CD8-positive, alpha-beta memory T cell (primary cell): ENCODE measurements at regions not wholly inside any gene's neighbourhood (a gene's known extent, or its start where the extent isn't known, plus 50 kb on each side); places are given as distances from the start of the nearest gene placed in this dataset.

Experiments used
- CTCF ChIA-PET: fragments of 350-600 bp; sonication (Branson Sonifier 250); formaldehyde crosslinking; loops from one replicate; lab custom pipeline; 2021; ENCODE audit warnings: antibody characterized with exemption; lab: Charles Lee
- POLR2A ChIA-PET: fragments of 350-600 bp; sonication (Branson Sonifier 250); formaldehyde crosslinking; loops from one replicate; lab custom pipeline; 2021; ENCODE audit warnings: antibody characterized with exemption; lab: Charles Lee
- DNase-seq, 5 donors: peaks; one replicate each; pipeline versions ENCODE4 v3.0.0 to v3.0.0-alpha.2; 2020 to 2022; ENCODE audit warnings: mixed read lengths in 1 of 5
- H3K27ac ChIP-seq: one replicate; pipeline ENCODE4 v1.7.0; 2013; ENCODE audit warnings: low read depth, mild to moderate bottlenecking, low read length, moderate library complexity
- H3K27me3 ChIP-seq: 2 replicates; pipeline ENCODE4 v1.7.0; 2013; ENCODE audit warnings: low read length, mild to moderate bottlenecking; ENCODE audit not compliant: insufficient read depth, poor library complexity, severe bottlenecking
- H3K36me3 ChIP-seq: 2 replicates; pipeline ENCODE4 v1.7.0; 2013; ENCODE audit warnings: mild to moderate bottlenecking, low read length, moderate library complexity; ENCODE audit not compliant: insufficient read depth
- H3K4me1 ChIP-seq: 2 replicates; pipeline ENCODE4 v1.7.0; 2013; ENCODE audit warnings: mild to moderate bottlenecking, low read length, moderate library complexity; ENCODE audit not compliant: insufficient read depth
- H3K4me3 ChIP-seq: 2 replicates; pipeline ENCODE4 v1.7.0; 2013; ENCODE audit warnings: mild to moderate bottlenecking, low read length
- H3K9me3 ChIP-seq: 2 replicates; pipeline ENCODE4 v1.7.0; 2013; ENCODE audit warnings: mild to moderate bottlenecking, low read length
- H3K27ac Mint-ChIP-seq, 8 donors: one replicate each; pipeline ENCODE4 v1.8.0; 2020 to 2021; ENCODE audit warnings: mixed read lengths in 8 of 8, mild to moderate bottlenecking in 6 of 8, inconsistent platforms in 3 of 8, moderate library complexity in 3 of 8
- H3K27me3 Mint-ChIP-seq, 2 donors: one replicate each; pipeline ENCODE4 v1.8.0; 2020 to 2021; ENCODE audit warnings: mixed read lengths in 2 of 2, mild to moderate bottlenecking in 1 of 2, moderate library complexity in 1 of 2
- H3K36me3 Mint-ChIP-seq, 3 donors: one replicate each; pipeline ENCODE4 v1.8.0; 2020 to 2021; ENCODE audit warnings: mixed read lengths in 3 of 3, inconsistent platforms in 1 of 3, mild to moderate bottlenecking in 1 of 3
- H3K4me1 Mint-ChIP-seq, 3 donors: one replicate each; pipeline ENCODE4 v1.8.0; 2020 to 2021; ENCODE audit warnings: mixed read lengths in 3 of 3, inconsistent platforms in 1 of 3, mild to moderate bottlenecking in 1 of 3
- H3K4me3 Mint-ChIP-seq, 7 donors: one replicate each; pipeline ENCODE4 v1.8.0; 2020 to 2021; ENCODE audit warnings: mixed read lengths in 7 of 7, mild to moderate bottlenecking in 6 of 7, moderate library complexity in 4 of 7, inconsistent platforms in 2 of 7
- H3K9me3 Mint-ChIP-seq, 5 donors: one replicate each; pipeline ENCODE4 v1.8.0; 2020 to 2022; ENCODE audit warnings: mixed read lengths in 5 of 5, mild to moderate bottlenecking in 3 of 5, moderate library complexity in 2 of 5, inconsistent platforms in 1 of 5

GRCh38 chr10:121236621-121237020, 361.6 kb downstream of the FGFR2 start:
- Mint-ChIP-seq H3K27me3 (peaks cover 0 to 4% of the 10 kb centered on the region in 2 donors), H3K36me3 (peaks cover 0 to 6% (median 0%) of the 10 kb centered on the region in 3 donors), H3K9me3 (peaks cover 5 to 22% (median 12%) of the 10 kb centered on the region in 5 donors), H3K4me1 (no peaks in the 10 kb centered on the region), H3K4me3 (no peak overlapping the region), H3K27ac (no peak overlapping the region)
- ChIA-PET POLR2A (no interaction called here), CTCF (no interaction called here)
- no peak overlapping the region for H3K4me3 ChIP-seq
- H3K36me3 ChIP-seq: no peaks in the 10 kb centered on the region
- no peak overlapping the region for H3K27ac ChIP-seq
- no peak for DNase-seq
- H3K9me3 ChIP-seq: no peaks in the 10 kb centered on the region
- no peaks in the 10 kb centered on the region for H3K27me3 ChIP-seq
- H3K4me1 ChIP-seq: no peaks in the 10 kb centered on the region

GRCh38 chr10:121237718-121238117, 360.5 kb downstream of the FGFR2 start:
- Histone ChIP-seq H3K9me3 (no peaks in the 10 kb centered on the region), H3K4me1 (no peaks in the 10 kb centered on the region), H3K4me3 (no peak overlapping the region), H3K27me3 (no peaks in the 10 kb centered on the region), H3K36me3 (no peaks in the 10 kb centered on the region), H3K27ac (no peak overlapping the region)
- H3K4me3 Mint-ChIP-seq: no peak overlapping the region
- H3K36me3 Mint-ChIP-seq: peaks cover 0 to 6% (median 0%) of the 10 kb centered on the region in 3 donors
- no peak for DNase-seq
- H3K27me3 Mint-ChIP-seq: peaks cover 0 to 4% of the 10 kb centered on the region in 2 donors
- ChIA-PET CTCF (no interaction called here), POLR2A (no interaction called here)
- H3K4me1 Mint-ChIP-seq: no peaks in the 10 kb centered on the region
- no peak overlapping the region for H3K27ac Mint-ChIP-seq
- peaks cover 5 to 22% (median 15%) of the 10 kb centered on the region in 5 donors for H3K9me3 Mint-ChIP-seq

GRCh38 chr10:121240011-121240410, 358.2 kb downstream of the FGFR2 start:
- no peaks in the 10 kb centered on the region for H3K27me3 ChIP-seq
- H3K4me1 ChIP-seq: no peaks in the 10 kb centered on the region
- H3K27ac ChIP-seq: no peak overlapping the region
- H3K36me3 Mint-ChIP-seq: peaks cover 0 to 6% (median 0%) of the 10 kb centered on the region in 3 donors
- H3K9me3 ChIP-seq: no peaks in the 10 kb centered on the region
- ChIA-PET POLR2A (no interaction called here), CTCF (no interaction called here)
- DNase-seq: no peak
- no peak overlapping the region for H3K4me3 ChIP-seq
- H3K4me1 Mint-ChIP-seq: no peaks in the 10 kb centered on the region
- peaks cover 5 to 22% (median 15%) of the 10 kb centered on the region in 5 donors for H3K9me3 Mint-ChIP-seq
- no peak overlapping the region for H3K4me3 Mint-ChIP-seq
- H3K27ac Mint-ChIP-seq: no peak overlapping the region
- H3K27me3 Mint-ChIP-seq: peaks cover 0 to 4% of the 10 kb centered on the region in 2 donors
- H3K36me3 ChIP-seq: no peaks in the 10 kb centered on the region

- Histone ChIP-seq H3K27ac (no peak overlapping the region), H3K4me1 (no peaks in the 10 kb centered on the region), H3K36me3 (no peaks in the 10 kb centered on the region), H3K27me3 (no peaks in the 10 kb centered on the region), H3K9me3 (no peaks in the 10 kb centered on the region), H3K4me3 (no peak overlapping the region)
- ChIA-PET CTCF (no interaction called here), POLR2A (no interaction called here)
- Mint-ChIP-seq H3K4me3 (no peak overlapping the region), H3K27ac (no peak overlapping the region), H3K9me3 (peaks cover 5 to 22% (median 15%) of the 10 kb centered on the region in 5 donors), H3K36me3 (peaks cover 0 to 6% (median 0%) of the 10 kb centered on the region in 3 donors), H3K4me1 (no peaks in the 10 kb centered on the region), H3K27me3 (peaks cover 0 to 4% of the 10 kb centered on the region in 2 donors)
- DNase-seq: no peak
These were observed 357.7 kb downstream of the FGFR2 start for GRCh38 chr10:121240556-121240955.

GRCh38 chr10:121241337-121241736, 356.9 kb downstream of the FGFR2 start:
- H3K27me3 Mint-ChIP-seq: peaks cover 0 to under 1% of the 10 kb centered on the region in 2 donors

GRCh38 chr10:121242741-121243608, 355.3 kb downstream of the FGFR2 start:
- Histone ChIP-seq H3K27me3 (no peaks in the 10 kb centered on the region), H3K9me3 (no peaks in the 10 kb centered on the region), H3K4me1 (no peaks in the 10 kb centered on the region), H3K27ac (no peak overlapping the region), H3K4me3 (no peak overlapping the region), H3K36me3 (no peaks in the 10 kb centered on the region)
- peaks cover 0 to 6% (median 0%) of the 10 kb centered on the region in 3 donors for H3K36me3 Mint-ChIP-seq
- no peak overlapping the region for H3K27ac Mint-ChIP-seq
- H3K4me1 Mint-ChIP-seq: no peaks in the 10 kb centered on the region
- DNase-seq: no peak
- H3K27me3 Mint-ChIP-seq: peaks cover 0 to 4% of the 10 kb centered on the region in 2 donors
- H3K9me3 Mint-ChIP-seq: peaks cover 0 to 14% (median 7%) of the 10 kb centered on the region in 5 donors
- ChIA-PET POLR2A (no interaction called here), CTCF (no interaction called here)
- no peak overlapping the region for H3K4me3 Mint-ChIP-seq

More at GRCh38 chr10:121241337-121241736, 356.9 kb downstream of the FGFR2 start:
- CTCF ChIA-PET: no interaction called here
- H3K27ac Mint-ChIP-seq: no peak overlapping the region
- POLR2A ChIA-PET: no interaction called here
- H3K9me3 ChIP-seq: no peaks in the 10 kb centered on the region
- H3K36me3 ChIP-seq: no peaks in the 10 kb centered on the region
- H3K4me3 Mint-ChIP-seq: no peak overlapping the region
- peaks cover 0 to 6% (median 0%) of the 10 kb centered on the region in 3 donors for H3K36me3 Mint-ChIP-seq
- no peaks in the 10 kb centered on the region for H3K27me3 ChIP-seq
- no peak overlapping the region for H3K4me3 ChIP-seq
- H3K9me3 Mint-ChIP-seq: peaks cover 0 to 19% (median 12%) of the 10 kb centered on the region in 5 donors
- H3K4me1 Mint-ChIP-seq: no peaks in the 10 kb centered on the region
- DNase-seq: no peak
- no peak overlapping the region for H3K27ac ChIP-seq
- no peaks in the 10 kb centered on the region for H3K4me1 ChIP-seq

GRCh38 chr10:121243609-121244241, 354.5 kb downstream of the FGFR2 start:
- H3K4me3 Mint-ChIP-seq: no peak overlapping the region
- H3K27me3 Mint-ChIP-seq: peaks cover 0 to 4% of the 10 kb centered on the region in 2 donors

GRCh38 chr10:121244818-121245217, 353.4 kb downstream of the FGFR2 start:
- Mint-ChIP-seq H3K4me1 (no peaks in the 10 kb centered on the region), H3K9me3 (peaks cover 0 to 9% (median 5%) of the 10 kb centered on the region in 5 donors), H3K27me3 (peaks cover 0 to 4% of the 10 kb centered on the region in 2 donors), H3K4me3 (no peak overlapping the region), H3K36me3 (peaks cover 0 to 6% (median 0%) of the 10 kb centered on the region in 3 donors), H3K27ac (no peak overlapping the region)
- no peaks in the 10 kb centered on the region for H3K27me3 ChIP-seq
- no peaks in the 10 kb centered on the region for H3K4me1 ChIP-seq
- no peak for DNase-seq
- ChIA-PET POLR2A (no interaction called here), CTCF (no interaction called here)
- H3K27ac ChIP-seq: no peak overlapping the region
- H3K4me3 ChIP-seq: no peak overlapping the region
- H3K9me3 ChIP-seq: no peaks in the 10 kb centered on the region
- no peaks in the 10 kb centered on the region for H3K36me3 ChIP-seq

More at GRCh38 chr10:121243609-121244241, 354.5 kb downstream of the FGFR2 start:
- Histone ChIP-seq H3K4me1 (no peaks in the 10 kb centered on the region), H3K36me3 (no peaks in the 10 kb centered on the region), H3K9me3 (no peaks in the 10 kb centered on the region), H3K27me3 (no peaks in the 10 kb centered on the region), H3K4me3 (no peak overlapping the region), H3K27ac (no peak overlapping the region)
- Mint-ChIP-seq H3K27ac (no peak overlapping the region), H3K9me3 (peaks cover 0 to 14% (median 7%) of the 10 kb centered on the region in 5 donors), H3K4me1 (no peaks in the 10 kb centered on the region), H3K36me3 (peaks cover 0 to 6% (median 0%) of the 10 kb centered on the region in 3 donors)
- CTCF ChIA-PET: no interaction called here
- DNase-seq: no peak
- POLR2A ChIA-PET: no interaction called here
